Thyroid gland (tissue), 4 donors: ENCODE measurements at regions not wholly inside any gene's neighbourhood (a gene's known extent, or its start where the extent isn't known, plus 50 kb on each side); places are given as distances from the start of the nearest gene placed in this dataset.

Source experiments
- DNase-seq, 2 donors: peaks; one replicate each; pipeline ENCODE4 v3.0.0-alpha.2; 2019
- H3K27ac ChIP-seq, 3 donors: fragments of 200-600 bp; sonication (generic); 1 replicate in 2 of 3; 2 replicates in 1 of 3; pipeline ENCODE4 v1.5.1; 2016 to 2019; ENCODE audit warnings: mild to moderate bottlenecking in 1 of 3, moderate library complexity in 1 of 3
- H3K27me3 ChIP-seq: fragments of 200-600 bp; sonication (generic); one replicate; pipeline ENCODE4 v1.5.1; 2019
- H3K36me3 ChIP-seq, 2 donors: fragments of 200-600 bp; sonication (generic); one replicate each; pipeline ENCODE4 v1.5.1; 2016 to 2019
- H3K4me1 ChIP-seq, 2 donors: fragments of 200-600 bp; sonication (generic); one replicate each; pipeline ENCODE4 v1.5.1; 2017 to 2019
- H3K4me3 ChIP-seq, 3 donors: fragments of 200-600 bp; sonication (generic); replicated peaks in 1 of 3; 1 replicate in 2 of 3; 2 replicates in 1 of 3; pipeline ENCODE4 v1.5.1; 2016; ENCODE audit warnings: mild to moderate bottlenecking in 1 of 3
- H3K9me3 ChIP-seq: fragments of 200-600 bp; sonication (generic); one replicate; pipeline ENCODE4 v1.5.1; 2017
- CTCF ChIP-seq, 6 experiments: fragments of 200-600 bp in 3 of 6; fragments of 450-650 bp in 3 of 6; sonication (generic) in 3 of 6; IDR thresholded peaks; one replicate each; pipeline ENCODE4 v1.5.1; 2016 to 2019; ENCODE audit warnings: antibody characterized with exemption in 6 of 6, mild to moderate bottlenecking in 2 of 6, inconsistent platforms in 1 of 6, moderate library complexity in 1 of 6
- POLR2A ChIP-seq, 2 donors: fragments of 450-650 bp; IDR thresholded peaks; one replicate each; pipeline ENCODE4 v1.6.1; 2017; ENCODE audit warnings: antibody characterized with exemption in 2 of 2, mild to moderate bottlenecking in 2 of 2, moderate library complexity in 1 of 2
- WGBS, 2 donors: methylation state at CpG; one replicate each; pipeline ENCODE4 v1.1.5; 2017; 5-methylcytosine and 5-hydroxymethylcytosine counted together
- intact Hi-C: fragments of 100-400 bp; cut with DNase I; formaldehyde crosslinking; loops from one replicate; pipeline ENCODE4 v1.15.1; 2023

DNA sequence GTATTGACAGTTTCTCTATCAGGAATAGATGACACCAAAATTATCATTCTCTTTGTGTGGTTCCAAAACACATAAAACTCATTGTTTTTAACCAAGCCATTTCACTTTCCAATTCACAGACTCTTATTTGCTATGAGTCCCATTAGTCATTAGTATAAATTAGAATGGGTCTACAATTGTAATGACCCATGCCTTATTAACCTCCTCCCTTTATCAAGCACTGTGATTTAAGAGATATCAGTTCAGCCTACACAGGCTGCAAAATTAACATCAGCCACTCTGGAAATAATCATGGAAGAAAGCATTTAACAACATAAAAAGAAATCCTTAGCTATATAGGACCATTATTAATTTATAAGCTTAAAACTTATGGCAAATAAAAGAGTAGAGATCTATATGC is 440.6 kb downstream of the GBE1 start:
- H3K4me3 ChIP-seq = no peak overlapping the region
- H3K27me3 ChIP-seq = no peaks in the 10 kb centered on the region
- H3K36me3 ChIP-seq = no peaks in the 10 kb centered on the region
- H3K27ac ChIP-seq = no peak overlapping the region
- TF ChIP-seq CTCF (IDR thresholded peaks at IDR 0.05) (no peak), POLR2A (IDR thresholded peaks at IDR 0.05) (no peak)
- no peaks in the 10 kb centered on the region for H3K9me3 ChIP-seq
- no peak for DNase-seq
- intact Hi-C loops = no loop called here
- H3K4me1 ChIP-seq = no peaks in the 10 kb centered on the region

GRCh38 chr3:81315030-81315429 is 446.4 kb downstream of the GBE1 start:
- H3K27ac ChIP-seq = no peak overlapping the region
- no peaks in the 10 kb centered on the region for H3K9me3 ChIP-seq
- no peak for DNase-seq
- H3K4me1 ChIP-seq = no peaks in the 10 kb centered on the region
- TF ChIP-seq CTCF (IDR thresholded peaks at IDR 0.05) (no peak), POLR2A (IDR thresholded peaks at IDR 0.05) (no peak)
- no peaks in the 10 kb centered on the region for H3K27me3 ChIP-seq
- H3K36me3 ChIP-seq = no peaks in the 10 kb centered on the region
- no peak overlapping the region for H3K4me3 ChIP-seq
- intact Hi-C loops = no loop called here

DNA sequence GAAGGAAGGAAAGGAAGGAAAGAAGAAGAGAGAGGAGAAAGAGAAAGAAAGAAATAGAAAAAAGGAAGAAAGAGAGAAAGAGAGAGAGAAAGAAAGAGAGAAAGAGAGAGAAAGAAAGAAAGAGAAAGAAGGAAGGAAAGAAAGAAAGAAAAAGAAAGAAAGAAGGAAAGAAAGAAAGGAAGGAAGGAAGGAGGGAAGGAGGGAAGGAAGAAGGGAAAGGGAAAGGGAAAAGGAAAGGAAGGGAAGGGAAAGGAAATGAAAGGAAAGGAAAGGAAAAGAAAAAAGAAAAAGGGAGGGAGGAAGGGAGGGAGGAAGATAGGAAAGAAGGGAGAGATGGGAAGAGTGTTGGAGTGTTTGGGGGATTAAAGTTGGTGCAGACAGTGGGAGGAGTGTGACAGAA is 450.1 kb downstream of the GBE1 start:
- no peak for TF ChIP-seq POLR2A (IDR thresholded peaks at IDR 0.05)
- no peak for TF ChIP-seq CTCF (IDR thresholded peaks at IDR 0.05)
- no peak overlapping the region for H3K27ac ChIP-seq
- no peaks in the 10 kb centered on the region for H3K4me1 ChIP-seq

DNA sequence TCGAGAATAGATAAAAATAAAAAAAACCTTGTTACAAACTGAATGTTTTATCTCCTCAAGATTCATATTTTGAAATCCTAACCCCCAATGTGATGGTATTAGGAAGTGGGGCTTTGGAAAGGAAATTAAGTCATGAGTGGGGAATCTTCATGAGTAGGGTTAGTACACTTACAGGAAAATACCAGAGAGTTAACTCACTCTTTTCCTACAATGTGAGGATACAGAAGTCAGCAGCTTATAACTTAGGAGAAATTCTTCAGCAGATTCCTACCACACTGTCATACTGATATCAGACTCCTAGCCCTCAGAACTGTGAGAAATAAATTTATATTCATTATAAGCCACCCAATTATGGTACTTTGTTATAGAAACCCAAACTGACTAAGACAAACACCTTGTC is 453.1 kb downstream of the GBE1 start:
- WGBS, 2 donors = 95 to 98% methylated on average over 1 of the region's 1 CpG
- TF ChIP-seq CTCF (IDR thresholded peaks at IDR 0.05) (no peak), POLR2A (IDR thresholded peaks at IDR 0.05) (no peak)
- intact Hi-C loops = no loop called here
- no peak overlapping the region for H3K4me3 ChIP-seq
- H3K36me3 ChIP-seq = no peaks in the 10 kb centered on the region
- no peaks in the 10 kb centered on the region for H3K4me1 ChIP-seq
- H3K9me3 ChIP-seq = no peaks in the 10 kb centered on the region
- H3K27me3 ChIP-seq = no peaks in the 10 kb centered on the region
- no peak overlapping the region for H3K27ac ChIP-seq
- DNase-seq = no peak

More for the DNA sequence above, 450.1 kb downstream of the GBE1 start:
- H3K27me3 ChIP-seq = no peaks in the 10 kb centered on the region
- H3K4me3 ChIP-seq = no peak overlapping the region
- H3K9me3 ChIP-seq = no peaks in the 10 kb centered on the region
- intact Hi-C loops = no loop called here
- H3K36me3 ChIP-seq = no peaks in the 10 kb centered on the region
- DNase-seq = no peak

DNA sequence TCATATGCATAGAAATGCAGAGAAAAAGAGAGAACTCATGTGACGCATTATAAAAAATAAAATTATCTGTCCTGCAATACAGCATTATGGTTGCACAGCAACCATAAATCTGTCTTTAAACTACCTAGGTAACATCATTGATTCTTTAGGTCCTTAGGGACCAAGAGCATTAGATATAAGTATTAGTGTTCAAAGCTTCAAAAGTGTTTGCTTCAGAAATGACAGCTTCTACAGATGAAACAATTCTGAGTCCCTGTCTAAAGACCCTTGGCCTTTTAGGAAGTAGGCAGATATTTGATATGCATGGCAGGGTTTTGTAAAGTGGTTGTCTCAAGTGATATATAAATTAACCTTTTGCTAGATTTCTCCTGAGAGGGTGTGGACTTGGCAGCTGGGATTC is 454.2 kb downstream of the GBE1 start:
- no peak for DNase-seq
- no peaks in the 10 kb centered on the region for H3K27me3 ChIP-seq
- WGBS, 2 donors = 94 to 96% methylated on average over 1 of the region's 1 CpG
- no peaks in the 10 kb centered on the region for H3K9me3 ChIP-seq
- intact Hi-C loops = no loop called here
- H3K4me3 ChIP-seq = no peak overlapping the region
- TF ChIP-seq POLR2A (IDR thresholded peaks at IDR 0.05) = no peak
- no peak for TF ChIP-seq CTCF (IDR thresholded peaks at IDR 0.05)
- H3K36me3 ChIP-seq = no peaks in the 10 kb centered on the region
- H3K27ac ChIP-seq = no peak overlapping the region
- no peaks in the 10 kb centered on the region for H3K4me1 ChIP-seq
